ENCODE measurements at regions not wholly inside any gene's neighbourhood (a gene's known extent, or its start where the extent isn't known, plus 50 kb on each side); places are given as distances from the start of the nearest gene placed in this dataset.

DNA sequence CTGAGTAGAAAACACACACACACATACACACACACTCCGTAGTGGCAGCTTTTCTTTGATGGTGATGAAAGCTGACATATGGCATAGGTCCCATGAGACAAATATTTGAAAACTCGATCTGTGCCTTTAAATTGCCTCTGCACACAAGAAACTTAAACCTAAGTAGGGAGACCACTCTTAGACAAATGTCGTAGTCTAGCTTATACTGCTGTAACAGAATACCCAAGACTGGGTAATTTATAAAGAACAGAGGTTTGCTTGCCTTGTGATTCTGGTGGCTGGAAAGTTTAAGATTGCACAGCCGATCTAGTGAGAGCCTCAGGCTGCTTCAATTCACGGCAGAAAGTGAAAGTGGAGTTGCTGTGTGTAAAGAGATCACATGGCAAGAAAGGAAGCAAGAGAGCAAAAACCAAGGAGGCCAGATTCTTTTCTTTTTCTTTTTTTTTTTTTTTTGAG is 489.4 kb upstream of the SORCS1 start:
- peak; percentile 45 for DNase-seq

DNA sequence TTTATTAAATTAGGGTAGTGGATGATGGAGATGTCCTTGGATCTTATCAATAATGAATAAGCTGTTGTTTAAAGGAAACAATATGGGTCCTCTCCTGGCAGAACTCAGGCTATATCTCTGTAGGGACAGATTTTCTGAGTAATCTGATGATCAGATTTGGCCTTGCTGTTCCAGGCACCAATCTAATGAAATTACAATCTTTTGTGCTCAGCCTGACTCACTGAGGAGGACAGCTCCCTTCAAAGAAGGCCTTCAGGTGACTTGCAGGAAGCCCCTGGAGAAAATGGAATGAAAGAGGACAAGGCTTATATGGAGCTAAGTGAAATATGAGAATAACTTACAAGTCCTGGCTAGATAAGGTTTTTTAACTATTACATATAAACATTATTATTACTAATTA is 486.4 kb upstream of the SORCS1 start:
- DNase-seq = no peak

DNA sequence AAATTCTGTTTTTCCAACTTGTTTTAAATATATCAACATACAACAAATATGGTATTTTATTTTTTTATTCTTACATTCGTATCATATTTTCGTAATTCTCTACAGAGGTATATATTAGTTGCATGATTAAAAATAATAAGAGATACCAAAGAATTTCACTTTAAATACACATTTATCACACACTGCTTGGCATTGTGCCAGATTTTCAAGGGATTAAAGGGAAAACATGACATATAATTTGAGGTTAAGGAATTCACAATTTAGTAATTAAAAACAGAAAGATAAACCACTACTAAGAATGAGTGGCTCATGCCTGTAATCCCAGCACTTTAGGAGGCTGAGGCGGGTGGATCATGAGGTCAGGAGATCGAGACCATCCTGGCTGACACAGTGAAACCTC is 484.7 kb upstream of the SORCS1 start:
- DNase-seq = no peak

DNA sequence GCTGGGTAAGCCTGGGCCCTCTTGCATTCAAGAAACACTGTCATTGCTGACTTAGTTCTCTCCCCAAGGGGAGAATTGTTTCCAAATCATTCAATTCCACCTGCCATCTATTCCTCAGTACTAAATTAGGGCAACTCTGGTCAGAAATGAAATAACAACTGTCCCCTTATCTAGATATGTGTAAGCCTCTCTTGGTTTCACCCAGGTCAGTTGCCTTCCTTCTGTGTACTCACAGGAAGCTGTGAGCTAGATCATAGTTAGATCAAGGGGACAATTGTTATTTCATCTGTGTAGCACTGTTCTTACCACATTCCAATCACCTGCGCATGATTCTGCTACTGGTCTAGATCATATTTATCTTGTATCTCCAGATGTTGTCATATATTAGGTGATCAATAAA is 483.0 kb upstream of the SORCS1 start:
- DNase-seq = no peak

DNA sequence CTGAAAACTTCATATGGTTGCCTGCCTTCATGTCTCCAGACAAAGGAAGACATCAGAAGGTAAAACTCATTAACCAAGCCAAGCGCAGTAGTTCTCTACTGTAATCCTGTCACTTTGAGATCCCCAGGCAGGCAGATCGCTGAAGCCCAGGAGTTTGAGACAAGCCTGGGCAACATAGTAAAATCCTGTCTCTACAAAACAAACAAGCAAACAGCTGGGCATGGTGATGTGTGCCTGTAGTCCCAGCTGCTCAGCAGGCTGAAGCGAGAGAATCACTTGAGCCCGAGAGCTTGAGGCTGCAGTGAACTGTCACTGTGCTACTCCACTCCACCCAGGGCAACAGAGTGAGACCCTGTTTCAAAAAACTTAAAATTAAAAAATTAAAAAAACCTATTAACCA is 467.4 kb upstream of the SORCS1 start:
- DNase-seq = no peak

DNA sequence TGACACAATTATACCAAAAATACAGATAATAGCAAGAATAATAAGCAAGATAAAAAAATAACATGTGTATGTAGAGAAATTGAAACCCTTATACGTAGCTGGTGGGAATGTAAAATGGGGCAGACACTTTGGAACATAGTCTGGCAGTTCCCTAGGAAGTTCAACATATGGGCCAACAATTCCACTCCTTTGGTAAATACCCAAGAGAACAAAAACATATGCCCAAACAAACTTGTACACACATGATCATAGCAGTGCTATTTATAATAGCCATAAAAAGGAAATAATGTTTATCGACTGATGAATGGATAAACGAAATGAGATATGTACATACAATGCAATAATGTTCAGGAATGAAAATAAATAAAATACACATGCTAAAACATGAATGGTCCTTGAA is 462.4 kb upstream of the SORCS1 start:
- DNase-seq = no peak

DNA sequence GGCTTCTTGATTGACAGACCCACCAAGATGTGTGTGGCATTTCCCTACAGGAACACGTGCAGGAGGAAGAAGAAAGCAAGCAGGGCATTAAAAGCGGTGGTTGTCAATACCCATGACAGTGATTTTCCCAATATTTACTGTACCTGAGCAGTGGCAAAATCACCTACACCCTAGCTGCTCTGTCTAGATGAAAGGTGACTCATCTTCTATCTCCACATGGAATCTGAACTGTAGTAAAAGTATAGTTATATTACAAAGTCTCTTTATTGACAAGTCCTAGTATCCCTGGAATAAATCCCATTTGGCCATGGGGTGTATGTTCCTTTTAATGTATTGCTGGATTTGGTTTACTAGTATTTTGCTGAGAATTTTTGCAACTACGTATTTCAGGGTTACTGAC is 458.8 kb upstream of the SORCS1 start:
- no peak for DNase-seq

DNA sequence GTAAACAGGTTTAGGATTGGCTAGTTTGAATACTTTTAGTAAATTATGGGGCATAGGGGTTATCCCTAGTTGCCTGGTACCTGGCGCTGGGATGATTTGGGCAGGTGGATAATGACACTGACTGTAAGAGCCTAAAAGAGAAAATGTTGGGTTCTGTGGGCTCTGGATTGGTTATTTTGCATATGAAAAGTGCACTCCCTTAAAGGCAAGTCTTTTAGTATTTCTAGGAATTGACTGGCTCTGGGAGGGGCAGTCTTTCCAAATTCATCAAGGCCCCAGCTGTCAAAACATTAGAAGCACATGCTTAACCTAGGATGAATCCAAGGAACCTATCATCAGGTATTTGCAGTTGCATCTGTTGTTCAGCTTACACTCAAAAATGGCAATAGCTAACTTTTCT is 454.6 kb upstream of the SORCS1 start:
- no peak for DNase-seq

DNA sequence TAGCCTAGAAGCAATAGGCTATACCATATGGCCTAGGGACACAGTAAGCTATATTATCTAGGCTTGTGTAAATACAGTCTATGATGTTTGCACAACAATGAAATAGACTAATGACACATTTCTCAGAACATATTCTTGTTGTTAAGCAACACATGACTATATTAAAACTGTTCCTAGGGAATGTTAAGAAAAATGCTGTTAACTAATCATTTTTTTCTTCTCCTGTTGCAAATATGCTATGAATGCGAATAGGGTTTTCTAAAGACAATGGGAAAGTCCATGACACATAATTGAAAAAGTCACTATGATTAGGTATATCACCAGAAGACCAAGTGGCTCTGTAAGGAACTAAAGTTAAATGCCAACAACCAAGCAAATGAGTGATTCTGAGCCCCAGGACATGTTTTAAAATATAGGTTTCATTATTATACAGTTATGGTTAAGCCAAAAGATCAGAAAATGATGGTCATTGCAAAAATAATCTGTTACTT is 454.0 kb upstream of the SORCS1 start:
- DNase-seq = peak; percentile 21

DNA sequence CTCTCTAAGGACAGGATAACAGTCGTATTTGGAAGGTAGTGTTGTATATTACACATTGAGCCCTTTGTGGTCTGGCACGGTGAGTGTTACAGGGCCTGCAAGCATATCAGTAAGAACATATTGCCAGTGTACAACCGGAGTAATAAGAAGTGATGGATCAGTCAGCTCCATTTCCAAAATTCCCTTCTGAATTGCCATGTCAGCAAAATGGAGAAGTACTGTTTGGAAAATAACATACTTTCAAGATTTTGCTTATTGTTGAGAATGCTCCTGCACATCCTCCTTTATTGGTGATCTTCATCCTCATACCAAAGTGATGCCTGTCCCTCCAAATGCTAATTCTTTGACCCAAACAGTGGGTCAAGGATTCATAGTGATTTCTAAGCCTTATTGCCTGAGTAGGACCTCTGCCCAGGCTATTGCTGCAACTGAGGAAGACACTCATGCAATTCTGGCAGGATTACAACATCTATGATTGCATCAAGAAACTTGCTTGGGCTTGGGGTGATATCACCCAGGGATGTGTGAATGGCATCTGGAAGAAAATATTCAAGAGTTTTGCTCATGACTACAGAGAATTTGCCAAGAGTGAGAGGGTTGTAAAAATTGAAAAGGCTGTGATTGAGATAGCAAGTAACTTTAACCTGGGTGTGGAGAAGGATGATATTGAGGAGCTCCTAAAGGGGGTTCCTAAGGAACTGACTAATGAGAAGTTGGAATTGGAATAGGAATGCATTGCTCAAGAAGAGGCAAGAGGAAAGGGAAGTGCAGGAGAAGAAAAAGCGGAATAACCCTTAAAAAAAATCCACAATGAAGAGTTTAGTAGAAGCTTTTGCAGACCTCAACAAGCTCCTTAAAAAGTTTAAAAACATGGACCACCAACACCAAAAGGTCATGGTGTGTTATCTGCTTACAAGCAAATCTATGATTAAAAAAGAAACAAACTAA is 452.2 kb upstream of the SORCS1 start:
- peak; percentile 53 for DNase-seq

DNA sequence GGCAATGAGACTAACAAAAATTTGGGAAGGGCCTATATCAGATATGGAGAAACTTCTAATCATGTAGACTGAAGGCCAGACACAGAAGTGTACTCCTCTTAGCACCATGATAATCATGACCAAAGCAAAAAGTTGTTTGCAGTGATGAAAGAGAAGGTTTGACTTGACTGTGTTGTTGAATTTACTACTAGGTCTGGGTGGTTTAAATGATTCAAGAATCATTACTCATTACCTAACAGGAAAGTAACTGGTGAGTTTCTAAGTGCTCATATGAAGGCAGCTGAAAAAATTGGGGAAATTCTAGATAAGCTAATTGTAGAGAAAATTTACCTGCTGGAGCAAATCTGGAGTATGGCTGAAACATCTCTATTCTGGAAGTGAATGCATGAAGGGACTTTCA is 451.5 kb upstream of the SORCS1 start:
- DNase-seq = no peak

DNA sequence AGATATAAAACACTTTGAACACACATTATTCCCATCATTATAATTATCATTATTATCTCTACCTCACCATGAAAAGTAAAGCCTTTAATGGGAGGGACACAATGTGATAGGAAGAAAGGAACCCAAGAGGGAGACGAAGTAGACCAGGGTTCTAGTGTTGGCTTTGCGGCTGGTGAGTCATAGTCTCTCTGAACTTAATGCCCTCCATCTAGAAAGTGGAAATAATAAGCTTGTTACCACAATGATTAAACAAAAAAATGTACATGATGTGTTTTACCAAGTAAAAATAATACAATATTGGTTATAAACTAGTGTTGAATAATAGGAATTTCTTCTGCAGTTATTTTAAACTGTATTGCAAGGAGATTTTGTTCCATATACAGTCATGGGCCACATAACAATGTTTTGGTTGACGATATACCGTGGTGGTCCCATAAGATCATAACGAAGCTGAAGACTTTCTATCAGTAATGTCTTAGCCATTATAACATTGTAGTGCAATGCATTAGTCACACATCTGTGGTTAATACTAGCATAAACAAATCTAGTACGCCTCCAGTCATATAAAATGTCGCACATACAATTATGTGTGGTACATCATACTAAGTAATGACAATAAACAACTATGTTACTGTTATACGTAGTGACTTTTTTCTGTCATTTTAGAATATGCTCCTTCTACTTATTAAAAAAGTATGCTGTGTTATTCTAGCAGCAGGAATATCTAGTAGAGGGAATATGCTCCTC is 450.6 kb upstream of the SORCS1 start:
- peak; percentile 53 for DNase-seq

DNA sequence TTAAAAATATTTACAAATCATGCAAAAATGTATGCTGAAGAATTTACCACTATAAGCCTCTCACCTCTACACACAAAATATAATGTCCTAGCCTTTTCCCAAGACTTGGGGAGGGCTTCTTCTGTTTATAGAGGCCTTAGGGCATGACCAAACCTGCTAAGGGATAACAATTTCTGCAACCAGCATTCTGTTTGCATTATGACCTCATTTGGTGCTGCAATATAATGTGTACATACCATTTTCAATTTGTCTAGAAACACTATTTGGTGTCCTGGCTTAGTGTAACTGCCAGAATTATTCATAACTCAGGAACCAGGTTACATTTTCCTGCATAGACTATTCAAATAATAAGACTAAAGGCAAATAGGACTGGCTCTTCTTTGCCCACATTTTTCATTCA is 446.6 kb upstream of the SORCS1 start:
- DNase-seq = no peak

DNA sequence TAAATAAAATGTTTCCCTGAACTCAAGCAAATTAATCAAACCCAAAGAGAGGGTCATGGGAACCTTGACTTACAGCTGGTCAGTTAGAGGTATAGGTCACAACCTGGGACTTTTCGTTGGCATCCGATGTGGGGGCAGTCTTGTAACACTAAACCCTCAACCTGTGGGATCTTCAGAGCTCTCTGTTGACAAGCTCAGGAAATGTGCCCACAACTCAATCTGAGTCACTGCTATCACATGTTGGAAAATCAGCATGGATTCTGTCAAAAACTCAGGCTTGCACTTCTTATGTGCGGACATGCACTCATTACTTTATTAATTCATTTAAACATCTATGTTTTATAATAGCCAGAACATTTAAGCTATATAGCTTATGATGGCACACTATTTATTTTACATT is 424.6 kb upstream of the SORCS1 start:
- no peak for DNase-seq

DNA sequence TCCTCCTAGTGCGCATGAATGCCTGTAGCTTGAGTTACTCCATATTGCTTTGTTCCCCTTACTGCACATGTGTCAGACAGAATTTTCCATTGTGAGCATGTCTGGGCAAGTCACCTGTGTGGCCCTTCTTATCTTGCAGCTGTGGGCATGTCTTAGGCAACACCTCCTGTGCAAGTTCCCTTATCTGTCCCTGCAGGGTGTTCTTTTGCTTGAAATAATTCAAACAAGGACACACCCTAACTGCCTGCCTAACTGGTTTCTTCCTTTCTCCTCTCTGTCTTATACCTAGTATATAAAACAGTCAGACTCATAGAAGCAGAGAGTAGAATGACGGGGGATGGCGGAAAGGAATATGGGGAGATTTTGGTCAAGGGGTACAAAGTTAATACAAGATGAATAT is 421.1 kb upstream of the SORCS1 start:
- no peak for DNase-seq

DNA sequence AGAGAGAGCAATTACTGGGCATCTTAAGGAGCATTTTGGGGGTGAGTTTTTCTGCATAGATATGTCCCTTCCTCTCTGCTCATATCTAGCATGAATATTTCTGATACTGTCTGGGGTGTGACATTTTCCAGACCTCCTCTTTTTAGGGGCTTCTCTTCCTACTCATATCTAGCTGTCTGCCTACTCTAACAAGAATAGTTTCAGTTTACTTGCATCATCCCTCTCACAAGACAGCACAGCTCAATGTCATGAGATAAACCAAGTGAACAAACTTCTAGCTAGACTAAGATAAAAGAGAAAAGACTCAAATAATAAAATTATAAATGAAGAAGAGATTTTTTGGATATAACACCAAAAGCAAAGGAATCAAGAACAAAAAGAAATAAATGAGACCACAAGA is 419.5 kb upstream of the SORCS1 start:
- peak; percentile 30 for DNase-seq

DNA sequence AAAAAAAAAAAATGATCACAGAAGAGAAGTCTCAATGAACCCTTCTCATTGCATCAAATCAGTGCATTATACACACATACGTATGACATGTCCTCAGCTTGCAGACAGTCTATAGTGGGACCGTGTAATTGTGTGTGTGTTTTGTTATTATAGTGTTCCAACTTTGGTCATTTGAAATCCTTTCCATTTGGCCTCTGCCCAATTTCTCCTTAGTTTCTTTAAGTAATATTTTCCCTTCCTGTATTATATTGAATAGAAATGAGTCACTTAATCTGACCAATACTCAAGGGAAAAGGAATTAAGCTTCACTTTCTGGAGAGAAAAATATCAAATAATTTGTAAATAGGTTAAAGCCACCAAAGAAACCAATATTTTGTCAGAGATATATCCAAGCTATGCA is 415.5 kb upstream of the SORCS1 start:
- DNase-seq = peak; percentile 20

DNA sequence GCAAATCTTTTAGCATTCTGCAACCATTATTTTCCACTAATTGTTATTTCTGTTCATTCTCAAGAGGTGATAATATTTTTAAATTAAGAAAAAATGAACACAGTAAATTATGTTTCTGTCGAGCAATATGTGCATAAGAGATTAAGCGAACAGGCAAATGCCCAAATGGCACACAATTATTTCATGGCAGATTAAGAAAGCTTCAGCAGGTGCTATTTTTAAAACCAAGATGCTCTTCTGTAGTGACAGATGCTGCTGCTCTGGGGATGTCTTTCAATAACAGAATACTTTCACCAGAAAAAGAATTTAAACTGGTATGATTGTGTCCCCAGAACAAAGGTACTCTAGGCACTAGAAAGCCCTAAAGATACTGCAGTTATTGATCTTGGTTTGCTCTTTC is 412.7 kb upstream of the SORCS1 start:
- no peak for DNase-seq

DNA sequence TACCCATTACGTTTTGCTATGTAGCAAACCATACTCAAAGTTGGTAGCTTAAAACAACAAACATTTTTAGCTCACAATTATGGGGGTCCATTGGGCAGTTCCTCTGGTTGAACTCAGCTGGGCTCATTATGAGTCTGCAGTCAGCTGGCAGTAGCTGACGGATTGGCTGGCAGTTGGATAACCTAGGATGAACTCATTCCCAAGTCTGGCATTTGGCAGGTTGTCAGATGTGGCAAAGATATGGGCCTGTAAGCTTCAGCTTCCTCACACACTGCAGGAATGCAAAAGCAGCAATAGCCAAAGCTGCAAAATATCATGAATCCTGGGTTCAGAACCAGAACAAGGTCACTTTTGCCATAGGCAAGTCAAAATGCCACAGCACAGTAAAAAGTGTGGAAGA is 412.2 kb upstream of the SORCS1 start:
- no peak for DNase-seq

DNA sequence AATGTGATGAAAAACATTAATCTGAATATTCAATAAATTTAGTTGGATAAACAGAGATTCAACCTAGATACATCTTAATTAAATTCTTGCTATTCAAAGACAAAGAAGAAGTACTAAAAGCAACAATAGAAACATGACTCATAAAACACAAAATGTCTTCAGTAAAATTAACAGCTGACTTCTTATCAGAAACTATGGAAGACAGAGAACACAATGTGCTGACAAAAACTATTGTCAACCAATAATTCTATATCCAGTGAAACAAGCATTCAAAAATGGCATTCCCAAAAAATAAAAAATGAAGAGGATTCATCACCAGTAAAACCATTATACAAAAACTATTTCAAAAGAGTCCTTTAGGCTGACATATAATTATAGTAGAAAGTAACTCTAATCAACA is 400.5 kb upstream of the SORCS1 start:
- DNase-seq = no peak

DNA sequence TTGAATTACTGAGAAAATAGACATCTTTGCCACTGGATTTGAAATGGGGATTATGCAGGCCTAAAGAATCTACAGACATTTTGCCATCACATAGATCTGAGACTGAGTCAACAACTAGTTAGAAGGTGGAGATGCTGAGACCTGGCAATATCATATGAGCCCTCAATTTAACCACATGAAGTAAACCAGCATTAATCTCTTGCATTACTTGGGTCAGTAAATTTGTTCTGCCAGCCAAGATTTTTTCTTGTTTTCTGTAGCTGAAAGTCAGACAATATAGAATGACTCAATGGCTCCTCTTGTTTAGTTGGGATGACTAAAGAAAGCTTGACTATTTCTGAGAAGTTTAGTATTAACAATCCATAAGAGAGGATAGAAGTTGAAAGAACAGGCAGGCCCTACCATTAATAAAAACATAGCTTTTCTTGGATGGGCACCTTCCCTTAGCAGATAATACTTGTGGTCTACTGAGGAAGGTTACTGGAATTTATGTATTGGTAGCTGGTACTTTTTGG is 396.7 kb upstream of the SORCS1 start:
- DNase-seq = no peak

DNA sequence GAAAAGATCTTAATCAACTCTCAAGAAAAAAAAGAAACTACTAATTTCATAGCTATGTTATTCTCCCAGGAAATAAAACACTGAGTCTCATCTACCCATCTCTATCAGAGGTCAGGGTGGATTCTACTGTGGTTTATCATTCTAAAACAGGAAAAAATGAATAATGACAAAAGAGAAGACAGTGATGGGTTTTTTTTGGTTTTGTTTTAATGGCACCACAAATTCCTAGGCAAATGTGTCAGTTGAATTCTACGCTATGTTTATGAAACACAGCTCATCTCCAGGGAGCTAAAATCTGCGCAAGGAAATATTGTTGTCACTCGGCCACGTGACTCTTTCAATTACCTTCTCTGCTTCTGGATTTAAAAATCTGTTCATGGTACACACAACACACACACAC is 393.4 kb upstream of the SORCS1 start:
- DNase-seq = no peak

DNA sequence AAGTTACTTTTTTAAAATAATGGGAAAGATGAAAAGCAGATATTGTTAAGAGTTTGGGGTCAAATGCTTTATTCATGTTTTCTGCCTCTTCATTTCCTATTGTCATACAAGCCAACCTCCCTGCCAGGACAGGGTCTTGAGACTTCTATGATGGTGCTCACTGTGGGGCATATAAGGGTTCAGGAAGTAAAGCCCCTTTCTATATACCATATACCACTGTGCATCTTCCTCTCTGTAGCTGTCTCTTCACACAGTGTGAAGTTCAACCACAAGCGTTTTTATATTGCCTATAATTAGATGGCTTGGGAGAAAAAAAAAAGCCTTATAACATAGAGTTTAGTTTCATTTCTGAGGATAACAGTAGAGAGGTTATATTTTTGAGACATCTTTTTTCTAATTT is 389.8 kb upstream of the SORCS1 start:
- no peak for DNase-seq

DNA sequence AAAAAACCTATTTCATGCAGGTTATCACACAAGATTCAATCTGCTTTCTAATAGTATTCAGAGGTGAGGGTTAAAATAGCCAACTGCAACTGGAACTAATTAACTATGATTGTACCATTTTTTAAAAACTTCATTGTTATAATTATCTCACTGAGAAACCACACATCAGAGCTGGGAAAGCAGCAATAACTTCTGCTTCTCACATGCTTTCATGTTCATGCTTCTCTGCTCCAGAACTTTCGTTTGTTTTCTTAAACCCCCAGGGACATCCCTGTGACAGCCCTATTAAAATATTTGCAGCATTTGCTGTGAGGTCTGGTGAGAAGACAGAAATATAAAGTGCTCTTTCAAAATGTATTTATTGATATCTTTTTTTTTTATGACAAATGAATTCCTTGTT is 389.0 kb upstream of the SORCS1 start:
- DNase-seq = peak; percentile 84
